LNCaP clone FGC (cell line): ENCODE measurements at regions not wholly inside any gene's neighbourhood (a gene's known extent, or its start where the extent isn't known, plus 50 kb on each side); places are given as distances from the start of the nearest gene placed in this dataset.

Experiments used
- DNase-seq: peaks from one replicate; pipeline ENCODE4 v3.0.0-alpha.2; 2011; ENCODE audit warnings: low read depth
- H3K4me3 ChIP-seq: 2 replicates; pipeline ENCODE4 v1.5.1; 2011; ENCODE audit warnings: mild to moderate bottlenecking, low read depth, low read length, control low read depth
- CTCF ChIP-seq: IDR thresholded peaks from 2 replicates; pipeline ENCODE4 v1.5.1; 2012; ENCODE audit warnings: mild to moderate bottlenecking; ENCODE audit not compliant: control insufficient read depth, insufficient read depth; ENCODE audit errors: extremely low read depth

DNA sequence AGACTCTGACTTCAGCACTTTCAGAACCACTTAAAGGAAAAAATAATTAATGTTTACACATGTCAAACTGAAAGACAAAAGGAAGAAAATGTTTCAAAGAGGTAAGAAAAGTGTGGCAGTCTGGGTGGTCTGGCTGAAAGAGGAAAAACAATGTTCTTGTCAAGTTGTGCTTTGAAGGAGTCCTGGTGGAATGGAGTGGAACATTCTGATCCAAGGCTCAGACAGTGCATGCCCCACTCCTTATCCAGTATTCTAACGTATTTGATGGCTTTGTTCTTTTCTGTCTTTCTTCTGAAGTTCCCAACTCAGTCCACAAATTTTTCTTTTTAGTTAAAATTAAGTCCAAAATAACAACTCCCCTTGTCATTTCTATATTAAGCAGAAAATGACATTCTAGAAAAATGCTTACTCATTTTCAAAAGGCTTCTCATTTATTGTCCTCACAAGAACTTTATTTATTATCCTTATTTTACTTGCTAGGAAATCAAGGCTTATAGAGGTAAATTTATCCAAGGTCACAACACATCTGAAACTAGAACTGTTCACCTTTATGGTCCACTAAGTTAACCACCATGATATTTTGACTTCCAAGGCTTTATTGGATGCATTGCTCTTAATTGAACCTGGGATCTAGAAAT is 121.7 kb upstream of the NAP1L1 start:
- no peak for TF ChIP-seq CTCF
- DNase-seq = no peak
- H3K4me3 ChIP-seq = no peak overlapping the region

DNA sequence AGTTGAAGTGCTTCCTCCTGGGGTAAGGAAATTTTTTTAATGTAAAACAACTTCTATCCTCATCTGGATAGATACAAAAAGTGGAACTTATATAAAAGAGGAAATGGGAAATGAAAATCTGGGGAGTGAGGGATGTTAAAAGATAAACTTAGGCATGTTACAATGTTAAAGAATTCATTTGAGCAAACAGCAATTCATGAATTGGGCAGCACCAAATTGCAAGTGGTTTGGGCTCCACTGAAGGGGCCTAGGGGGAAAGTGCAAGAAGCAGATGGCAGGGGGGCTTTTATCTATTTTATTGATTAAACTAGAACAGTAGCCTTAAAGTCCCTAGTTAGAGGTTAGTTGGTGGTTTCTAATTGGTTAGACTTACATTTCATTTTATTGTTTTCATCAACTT is 118.1 kb upstream of the NAP1L1 start:
- DNase-seq = no peak
- TF ChIP-seq CTCF = no peak

DNA sequence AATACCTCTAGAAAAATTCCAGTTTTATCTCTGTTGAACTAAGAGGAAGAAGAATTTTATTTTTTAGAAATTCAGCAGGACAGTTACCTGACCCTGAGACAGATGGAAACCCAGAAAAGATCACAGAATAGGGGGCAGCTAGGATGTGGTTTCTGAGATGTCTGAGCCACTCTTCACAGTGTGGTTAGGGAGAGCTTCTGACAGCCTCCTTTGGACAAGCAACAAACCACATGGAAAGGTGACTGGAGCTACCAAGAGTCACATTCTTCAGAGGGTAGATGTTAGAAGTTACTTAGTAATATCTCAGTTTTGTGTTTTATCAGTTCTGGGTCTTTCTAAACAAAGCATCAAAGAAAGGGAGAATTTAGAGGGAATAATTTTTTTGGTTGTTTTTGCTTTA is 117.3 kb upstream of the NAP1L1 start:
- no peak for DNase-seq
- TF ChIP-seq CTCF = no peak
- H3K4me3 ChIP-seq = no peak overlapping the region

More for the DNA sequence above, 118.1 kb upstream of the NAP1L1 start:
- H3K4me3 ChIP-seq = no peak overlapping the region

DNA sequence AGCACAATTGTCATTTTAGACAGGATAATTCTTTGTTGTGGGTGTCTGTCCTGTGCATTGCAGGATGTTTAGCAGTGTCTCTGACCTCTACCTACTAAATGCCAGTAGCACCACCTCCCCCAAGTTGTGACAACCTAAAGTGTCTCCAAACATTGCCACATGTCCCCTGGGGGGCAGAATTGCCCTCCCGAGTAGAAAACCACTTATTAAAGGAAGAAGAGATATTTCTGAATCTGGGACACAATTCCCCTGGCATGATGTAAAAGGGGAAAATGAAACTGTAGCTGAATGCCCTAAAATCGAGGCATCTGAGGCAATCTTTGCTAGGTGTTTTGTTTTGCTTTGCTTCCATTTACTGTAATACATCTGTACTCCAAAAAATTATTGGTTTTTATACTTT is 116.8 kb upstream of the NAP1L1 start:
- no peak overlapping the region for H3K4me3 ChIP-seq
- DNase-seq = no peak
- no peak for TF ChIP-seq CTCF

DNA sequence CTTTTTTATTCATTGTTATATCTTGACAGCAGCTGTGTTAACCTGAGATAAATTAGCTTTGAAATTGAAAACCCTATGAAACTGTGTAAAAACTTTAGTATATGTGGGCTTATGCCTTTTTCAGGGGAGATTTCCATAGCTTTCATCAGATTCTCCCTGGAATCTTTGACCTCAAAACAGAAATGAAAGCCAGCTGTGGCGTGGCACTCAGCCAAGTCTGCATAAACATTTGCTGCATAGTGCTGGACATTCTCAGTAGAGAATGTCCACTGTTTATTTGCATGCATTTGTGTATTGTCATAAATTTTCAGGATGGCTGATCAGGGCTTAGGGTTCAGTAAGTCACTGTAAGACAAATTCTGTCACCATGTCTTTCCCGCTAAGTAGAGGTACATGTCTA is 115.3 kb upstream of the NAP1L1 start:
- no peak for DNase-seq
- no peak for TF ChIP-seq CTCF
- H3K4me3 ChIP-seq = no peak overlapping the region

DNA sequence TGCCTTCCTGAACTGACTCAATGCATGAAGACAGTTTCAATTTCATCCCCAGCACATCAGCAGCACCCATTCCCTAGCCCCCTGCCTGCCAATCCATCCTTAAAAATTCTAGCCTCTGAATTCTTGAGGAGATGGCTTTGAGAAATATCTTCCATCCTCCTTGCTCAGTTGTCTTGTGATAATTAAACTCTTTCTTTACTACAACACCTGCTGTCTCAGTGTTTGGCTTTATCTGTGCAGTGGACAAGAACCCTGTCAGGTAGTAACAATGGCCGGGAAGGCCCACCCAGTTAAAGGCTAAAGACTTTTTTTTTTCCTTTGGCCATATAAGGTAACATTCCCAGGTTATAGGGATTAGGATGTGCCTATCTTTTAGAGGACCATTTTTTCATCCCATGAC is 114.4 kb upstream of the NAP1L1 start:
- no peak overlapping the region for H3K4me3 ChIP-seq
- no peak for DNase-seq
- no peak for TF ChIP-seq CTCF

DNA sequence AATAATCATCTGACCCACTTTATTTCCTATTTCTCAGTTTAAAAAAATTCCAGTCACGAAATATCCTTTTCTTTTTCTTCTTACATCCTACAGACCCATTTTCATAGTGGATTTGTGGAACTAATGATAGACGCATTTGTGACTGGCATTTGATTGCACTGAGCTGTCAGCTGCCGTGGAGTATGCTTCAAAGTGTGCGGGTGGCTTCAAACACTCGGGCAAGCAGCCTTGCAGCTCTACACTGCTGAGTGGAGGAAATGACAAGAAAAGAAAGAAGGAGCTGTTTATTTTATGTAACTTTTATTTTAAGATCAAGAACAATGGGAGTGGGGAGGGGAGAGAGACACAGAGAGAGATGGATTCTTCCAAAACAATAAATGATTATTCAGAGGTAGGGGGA is 112.8 kb upstream of the NAP1L1 start:
- DNase-seq = no peak
- no peak overlapping the region for H3K4me3 ChIP-seq
- TF ChIP-seq CTCF = no peak
